ENCODE measurements at regions not wholly inside any gene's neighbourhood (a gene's known extent, or its start where the extent isn't known, plus 50 kb on each side); places are given as distances from the start of the nearest gene placed in this dataset.

- Histone ChIP-seq H4K20me1 (ENCODE audit: insufficient read depth, low read length, poor library complexity, severe bottlenecking) (no peaks in the 10 kb centered on the region), H2AFZ (ENCODE audit: low read length) (no peak overlapping the region), H3K9ac (ENCODE audit: low read depth, low read length, poor library complexity, severe bottlenecking) (no peak overlapping the region), H3K4me1 (ENCODE audit: insufficient read depth, low read length, poor library complexity, severe bottlenecking) (no peaks in the 10 kb centered on the region), H3K4me2 (ENCODE audit: low read depth, low read length, poor library complexity, severe bottlenecking) (no peak overlapping the region), H3K27me3 (ENCODE audit: insufficient read depth, low read length, poor library complexity, severe bottlenecking) (no peaks in the 10 kb centered on the region), H3K36me3 (ENCODE audit: insufficient read depth, low read length) (no peaks in the 10 kb centered on the region), H3K4me3 (ENCODE audit: low read length, poor library complexity, severe bottlenecking) (no peak overlapping the region), H3K79me2 (ENCODE audit: insufficient read depth, low read length) (no peaks in the 10 kb centered on the region), H3K9me2 (replicated peaks; ENCODE audit: low read depth, low read length) (no peaks in the 10 kb centered on the region), H3K9me3 (ENCODE audit: insufficient read depth, low read depth, low read length) (no peaks in the 10 kb centered on the region), H3F3A (ENCODE audit: low read depth) (no peaks in the 10 kb centered on the region)
- TF ChIP-seq EZH2phosphoT487 (IDR thresholded peaks at IDR 0.05; ENCODE audit: borderline replicate concordance) (no peak), CTCF (conservative IDR thresholded peaks at IDR 0.05; ENCODE audit: low read length) (no peak)
These were observed 1058.2 kb upstream of the PCDH20 start for GRCh38 chr13:62473944-62474237.

GRCh38 chr13:62473190-62473943, 1057.7 kb upstream of the PCDH20 start:
- no peak for TF ChIP-seq EZH2phosphoT487 (IDR thresholded peaks at IDR 0.05; ENCODE audit: borderline replicate concordance)
- no peak for TF ChIP-seq CTCF (conservative IDR thresholded peaks at IDR 0.05; ENCODE audit: low read length)
- Histone ChIP-seq H3K27me3 (ENCODE audit: insufficient read depth, low read length, poor library complexity, severe bottlenecking) (no peaks in the 10 kb centered on the region), H3K4me2 (ENCODE audit: low read depth, low read length, poor library complexity, severe bottlenecking) (no peak overlapping the region), H3K9ac (ENCODE audit: low read depth, low read length, poor library complexity, severe bottlenecking) (no peak overlapping the region), H3K4me1 (ENCODE audit: insufficient read depth, low read length, poor library complexity, severe bottlenecking) (no peaks in the 10 kb centered on the region), H3K79me2 (ENCODE audit: insufficient read depth, low read length) (no peaks in the 10 kb centered on the region), H3K36me3 (ENCODE audit: insufficient read depth, low read length) (no peaks in the 10 kb centered on the region), H3K9me3 (ENCODE audit: insufficient read depth, low read depth, low read length) (no peaks in the 10 kb centered on the region), H2AFZ (ENCODE audit: low read length) (no peak overlapping the region), H3K9me2 (replicated peaks; ENCODE audit: low read depth, low read length) (no peaks in the 10 kb centered on the region), H4K20me1 (ENCODE audit: insufficient read depth, low read length, poor library complexity, severe bottlenecking) (no peaks in the 10 kb centered on the region), H3F3A (ENCODE audit: low read depth) (no peaks in the 10 kb centered on the region), H3K4me3 (ENCODE audit: low read length, poor library complexity, severe bottlenecking) (no peak overlapping the region)

- no peaks in the 10 kb centered on the region for H3F3A ChIP-seq (ENCODE audit: low read depth)
- no peak overlapping the region for H3K4me3 ChIP-seq (ENCODE audit: low read length, poor library complexity, severe bottlenecking)
- no peak overlapping the region for H3K4me2 ChIP-seq (ENCODE audit: low read depth, low read length, poor library complexity, severe bottlenecking)
- H3K9ac ChIP-seq (ENCODE audit: low read depth, low read length, poor library complexity, severe bottlenecking): no peak overlapping the region
- TF ChIP-seq CTCF (conservative IDR thresholded peaks at IDR 0.05; ENCODE audit: low read length): no peak
- H3K79me2 ChIP-seq (ENCODE audit: insufficient read depth, low read length): no peaks in the 10 kb centered on the region
- H4K20me1 ChIP-seq (ENCODE audit: insufficient read depth, low read length, poor library complexity, severe bottlenecking): no peaks in the 10 kb centered on the region
- H3K36me3 ChIP-seq (ENCODE audit: insufficient read depth, low read length): no peaks in the 10 kb centered on the region
- H3K9me3 ChIP-seq (ENCODE audit: insufficient read depth, low read depth, low read length): no peaks in the 10 kb centered on the region
- no peaks in the 10 kb centered on the region for H3K9me2 ChIP-seq (replicated peaks; ENCODE audit: low read depth, low read length)
- H2AFZ ChIP-seq (ENCODE audit: low read length): no peak overlapping the region
- H3K4me1 ChIP-seq (ENCODE audit: insufficient read depth, low read length, poor library complexity, severe bottlenecking): no peaks in the 10 kb centered on the region
- H3K27me3 ChIP-seq (ENCODE audit: insufficient read depth, low read length, poor library complexity, severe bottlenecking): no peaks in the 10 kb centered on the region
These were observed 1038.1 kb upstream of the PCDH20 start for GRCh38 chr13:62453761-62454160.

All from Loucy (cell line).